Neural progenitor cell (in vitro differentiated cells): ENCODE measurements at regions not wholly inside any gene's neighbourhood (a gene's known extent, or its start where the extent isn't known, plus 50 kb on each side); places are given as distances from the start of the nearest gene placed in this dataset.

Experiments used
- DNase-seq: peaks from one replicate; pipeline ENCODE4 v3.0.0-alpha.2; 2016; ENCODE audit warnings: low spot score
- H2AFZ ChIP-seq: fragments of 200-600 bp; sonication (generic); replicated peaks from 2 replicates; pipeline ENCODE4 v1.6.1; 2016; ENCODE audit warnings: antibody characterized with exemption
- H3F3A ChIP-seq: fragments of 200-600 bp; sonication (generic); 2 replicates; pipeline ENCODE4 v1.6.1; 2016; ENCODE audit warnings: antibody characterized with exemption, low read depth
- H3K27ac ChIP-seq: fragments of 200-600 bp; sonication (generic); 2 replicates; pipeline ENCODE4 v1.5.1; 2016; ENCODE audit warnings: mild to moderate bottlenecking
- H3K27me3 ChIP-seq: fragments of 200-600 bp; sonication (generic); 2 replicates; pipeline ENCODE4 v1.6.1; 2016; ENCODE audit warnings: mild to moderate bottlenecking, moderate library complexity
- H3K36me3 ChIP-seq: fragments of 200-600 bp; sonication (generic); 2 replicates; pipeline ENCODE4 v1.5.1; 2016
- H3K4me1 ChIP-seq: fragments of 200-600 bp; sonication (generic); 2 replicates; pipeline ENCODE4 v1.6.1; 2016; ENCODE audit warnings: mixed run types
- H3K4me2 ChIP-seq: fragments of 200-600 bp; sonication (generic); 2 replicates; pipeline ENCODE4 v1.6.1; 2016
- H3K4me3 ChIP-seq: fragments of 200-600 bp; sonication (generic); 2 replicates; pipeline ENCODE4 v1.5.1; 2016
- H3K79me2 ChIP-seq: fragments of 200-600 bp; sonication (generic); 2 replicates; pipeline ENCODE4 v1.6.1; 2016; ENCODE audit warnings: low read depth
- H3K9ac ChIP-seq: fragments of 200-600 bp; sonication (generic); 2 replicates; pipeline ENCODE4 v1.6.1; 2016
- H3K9me3 ChIP-seq: fragments of 200-600 bp; sonication (generic); 2 replicates; pipeline ENCODE4 v1.5.1; 2016; ENCODE audit warnings: low read depth
- H4K20me1 ChIP-seq: fragments of 200-600 bp; sonication (generic); 2 replicates; pipeline ENCODE4 v1.6.1; 2016; ENCODE audit warnings: low read depth
- H3K27ac Mint-ChIP-seq: 3 replicates; pipeline ENCODE4 v1.8.0; 2021; ENCODE audit warnings: mixed read lengths
- H3K27me3 Mint-ChIP-seq: 2 replicates; pipeline ENCODE4 v1.8.0; 2022; ENCODE audit warnings: low read depth, mild to moderate bottlenecking, inconsistent platforms, moderate library complexity, mixed read lengths; ENCODE audit not compliant: insufficient read depth
- H3K36me3 Mint-ChIP-seq: 3 replicates; pipeline ENCODE4 v1.8.0; 2021; ENCODE audit warnings: mixed read lengths
- H3K4me1 Mint-ChIP-seq: 3 replicates; pipeline ENCODE4 v1.8.0; 2021; ENCODE audit warnings: mixed read lengths
- H3K4me3 Mint-ChIP-seq: 3 replicates; pipeline ENCODE4 v1.8.0; 2021; ENCODE audit warnings: mild to moderate bottlenecking, moderate library complexity, mixed read lengths
- H3K9me3 Mint-ChIP-seq: 3 replicates; pipeline ENCODE4 v1.8.0; 2020; ENCODE audit warnings: mixed read lengths
- EZH2 ChIP-seq: fragments of 200-600 bp; sonication (generic); IDR thresholded peaks from 2 replicates; pipeline ENCODE4 v1.6.1; 2017; ENCODE audit warnings: antibody characterized with exemption, mild to moderate bottlenecking, moderate library complexity
- EZH2phosphoT487 ChIP-seq: fragments of 200-600 bp; sonication (generic); IDR thresholded peaks from 2 replicates; pipeline ENCODE4 v1.6.1; 2017; ENCODE audit warnings: antibody characterized with exemption
- TF ChIP-seq, protein P1 (sequence below): fragments of 200-600 bp; sonication (generic); IDR thresholded peaks from 2 replicates; pipeline ENCODE4 v1.5.1; 2017; ENCODE audit warnings: antibody characterized with exemption, mild to moderate bottlenecking

DNA sequence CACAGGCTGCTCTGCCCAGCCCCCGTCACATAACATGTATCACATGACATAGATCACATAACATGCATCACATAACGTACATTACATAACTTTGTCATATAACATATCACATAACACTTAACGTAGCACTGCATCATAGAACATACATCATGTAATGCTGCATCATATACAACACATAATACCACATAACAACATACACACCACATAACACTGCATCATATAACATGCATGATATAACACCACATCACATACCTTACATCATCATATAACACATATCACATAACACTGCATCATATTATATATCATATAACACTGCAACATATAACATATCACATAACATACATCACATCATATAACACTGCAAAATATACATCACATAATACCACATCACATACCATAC is 83.8 kb downstream of the AXIN2 start:
- H3K27me3 ChIP-seq: no peaks in the 10 kb centered on the region
- no peak for DNase-seq
- no peaks in the 10 kb centered on the region for H4K20me1 ChIP-seq
- Mint-ChIP-seq H3K4me1 (peaks cover 4% of the 10 kb centered on the region), H3K27ac (no peak overlapping the region), H3K27me3 (peaks cover 8% of the 10 kb centered on the region), H3K9me3 (peaks cover 19% of the 10 kb centered on the region), H3K36me3 (no peaks in the 10 kb centered on the region), H3K4me3 (no peak overlapping the region)
- no peak overlapping the region for H3K9ac ChIP-seq
- no peaks in the 10 kb centered on the region for H3K36me3 ChIP-seq
- TF ChIP-seq EZH2phosphoT487: no peak
- TF ChIP-seq, protein P1, sequence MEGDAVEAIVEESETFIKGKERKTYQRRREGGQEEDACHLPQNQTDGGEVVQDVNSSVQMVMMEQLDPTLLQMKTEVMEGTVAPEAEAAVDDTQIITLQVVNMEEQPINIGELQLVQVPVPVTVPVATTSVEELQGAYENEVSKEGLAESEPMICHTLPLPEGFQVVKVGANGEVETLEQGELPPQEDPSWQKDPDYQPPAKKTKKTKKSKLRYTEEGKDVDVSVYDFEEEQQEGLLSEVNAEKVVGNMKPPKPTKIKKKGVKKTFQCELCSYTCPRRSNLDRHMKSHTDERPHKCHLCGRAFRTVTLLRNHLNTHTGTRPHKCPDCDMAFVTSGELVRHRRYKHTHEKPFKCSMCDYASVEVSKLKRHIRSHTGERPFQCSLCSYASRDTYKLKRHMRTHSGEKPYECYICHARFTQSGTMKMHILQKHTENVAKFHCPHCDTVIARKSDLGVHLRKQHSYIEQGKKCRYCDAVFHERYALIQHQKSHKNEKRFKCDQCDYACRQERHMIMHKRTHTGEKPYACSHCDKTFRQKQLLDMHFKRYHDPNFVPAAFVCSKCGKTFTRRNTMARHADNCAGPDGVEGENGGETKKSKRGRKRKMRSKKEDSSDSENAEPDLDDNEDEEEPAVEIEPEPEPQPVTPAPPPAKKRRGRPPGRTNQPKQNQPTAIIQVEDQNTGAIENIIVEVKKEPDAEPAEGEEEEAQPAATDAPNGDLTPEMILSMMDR: no peak
- TF ChIP-seq EZH2: no peak
- no peaks in the 10 kb centered on the region for H3K79me2 ChIP-seq
- H3K4me2 ChIP-seq: no peak overlapping the region
- H3F3A ChIP-seq: no peaks in the 10 kb centered on the region
- no peak overlapping the region for H3K4me3 ChIP-seq
- no peak overlapping the region for H3K27ac ChIP-seq
- no peaks in the 10 kb centered on the region for H3K9me3 ChIP-seq
- no peaks in the 10 kb centered on the region for H3K4me1 ChIP-seq
- no peak overlapping the region for H2AFZ ChIP-seq

DNA sequence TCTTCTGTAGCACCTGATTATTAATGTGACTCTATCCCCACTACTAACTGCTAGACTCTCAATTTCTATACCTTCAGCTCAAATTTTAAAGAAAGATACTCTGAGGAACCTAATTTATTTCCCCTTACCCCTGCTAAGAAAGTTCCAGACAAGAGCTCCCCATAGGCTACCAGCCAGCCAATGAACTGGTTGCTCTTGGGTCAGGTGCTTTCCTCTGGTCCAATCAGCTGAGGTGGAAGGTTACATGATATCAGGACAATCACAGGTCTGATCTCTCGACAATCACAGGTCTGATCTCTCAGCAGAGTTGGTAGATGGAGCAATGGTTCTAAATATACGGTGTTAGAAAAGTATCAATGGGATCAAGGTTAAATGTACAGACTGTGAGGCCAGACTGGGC is 86.8 kb downstream of the AXIN2 start:
- no peak overlapping the region for H3K27ac ChIP-seq
- Mint-ChIP-seq H3K4me3 (no peak overlapping the region), H3K27ac (no peak overlapping the region), H3K27me3 (peaks cover 8% of the 10 kb centered on the region), H3K36me3 (no peaks in the 10 kb centered on the region), H3K4me1 (peaks cover 20% of the 10 kb centered on the region), H3K9me3 (peaks cover 2% of the 10 kb centered on the region)
- H3K79me2 ChIP-seq: no peaks in the 10 kb centered on the region
- no peaks in the 10 kb centered on the region for H3K9me3 ChIP-seq
- H3K4me3 ChIP-seq: no peak overlapping the region
- H3K4me2 ChIP-seq: no peak overlapping the region
- no peak overlapping the region for H3K9ac ChIP-seq
- no peaks in the 10 kb centered on the region for H4K20me1 ChIP-seq
- H3K36me3 ChIP-seq: no peaks in the 10 kb centered on the region
- H3K27me3 ChIP-seq: no peaks in the 10 kb centered on the region
- no peaks in the 10 kb centered on the region for H3F3A ChIP-seq
- peaks cover 9% of the 10 kb centered on the region for H3K4me1 ChIP-seq
- no peak for DNase-seq
- no peak for TF ChIP-seq EZH2
- TF ChIP-seq, protein P1: no peak
- no peak for TF ChIP-seq EZH2phosphoT487
- no peak overlapping the region for H2AFZ ChIP-seq

DNA sequence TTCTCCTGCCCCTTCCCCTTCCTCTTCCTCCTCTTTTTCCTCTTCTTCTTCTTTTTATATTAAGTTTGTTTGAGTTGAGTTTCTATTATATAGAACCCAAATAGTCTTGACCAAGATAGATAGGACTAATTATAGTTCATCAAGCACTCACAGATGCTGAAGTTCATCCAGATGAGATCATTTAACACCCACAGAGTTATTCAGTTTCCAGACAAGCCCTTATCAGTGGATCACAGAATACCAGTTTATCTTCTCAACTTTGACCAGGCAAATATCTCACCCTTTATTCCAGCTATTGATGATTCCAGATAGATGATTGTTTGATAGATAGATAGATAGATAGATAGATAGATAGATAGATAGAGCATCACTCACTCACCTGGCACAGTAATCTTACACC is 87.5 kb downstream of the AXIN2 start:
- Mint-ChIP-seq H3K4me3 (no peak overlapping the region), H3K9me3 (peaks cover 4% of the 10 kb centered on the region), H3K27me3 (peaks cover 8% of the 10 kb centered on the region), H3K4me1 (peaks cover 22% of the 10 kb centered on the region), H3K36me3 (no peaks in the 10 kb centered on the region), H3K27ac (no peak overlapping the region)
- Histone ChIP-seq H2AFZ (no peak overlapping the region), H3K27me3 (no peaks in the 10 kb centered on the region), H3K36me3 (no peaks in the 10 kb centered on the region), H3F3A (no peaks in the 10 kb centered on the region), H4K20me1 (no peaks in the 10 kb centered on the region), H3K9ac (no peak overlapping the region), H3K27ac (no peak overlapping the region), H3K4me2 (no peak overlapping the region), H3K79me2 (no peaks in the 10 kb centered on the region), H3K9me3 (no peaks in the 10 kb centered on the region), H3K4me3 (no peak overlapping the region), H3K4me1 (peaks cover 9% of the 10 kb centered on the region)
- DNase-seq: no peak
- TF ChIP-seq EZH2: no peak
- TF ChIP-seq, protein P1: no peak
- TF ChIP-seq EZH2phosphoT487: no peak

DNA sequence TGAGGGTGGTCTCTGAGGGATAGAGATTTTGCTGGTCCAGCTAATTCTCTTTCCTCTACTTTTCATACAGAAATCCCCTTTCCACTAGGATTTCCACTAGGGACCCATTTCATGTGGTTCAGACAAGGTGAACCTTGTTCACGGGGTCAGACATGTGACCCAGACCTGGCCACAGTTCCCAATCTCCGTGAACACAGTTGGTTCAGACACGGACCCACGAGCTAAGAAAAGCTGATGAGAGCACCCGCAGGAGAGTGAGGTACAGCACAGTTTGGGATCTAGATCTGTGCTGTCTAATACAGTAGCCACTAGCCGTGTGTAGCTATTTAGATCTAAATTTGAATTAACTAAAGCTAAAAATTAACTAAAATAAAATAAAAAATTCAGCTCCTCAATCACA is 88.1 kb downstream of the AXIN2 start:
- peaks cover 9% of the 10 kb centered on the region for H3K27me3 Mint-ChIP-seq
- H3K27ac ChIP-seq: no peak overlapping the region
- H3K9me3 ChIP-seq: no peaks in the 10 kb centered on the region
- H4K20me1 ChIP-seq: no peaks in the 10 kb centered on the region
- DNase-seq: no peak
- no peaks in the 10 kb centered on the region for H3F3A ChIP-seq
- no peaks in the 10 kb centered on the region for H3K27me3 ChIP-seq
- H2AFZ ChIP-seq: no peak overlapping the region
- peaks cover 9% of the 10 kb centered on the region for H3K4me1 ChIP-seq
- no peaks in the 10 kb centered on the region for H3K36me3 Mint-ChIP-seq
- TF ChIP-seq EZH2: no peak
- no peak for TF ChIP-seq EZH2phosphoT487
- TF ChIP-seq, protein P1: no peak
- H3K4me3 ChIP-seq: no peak overlapping the region
- peaks cover 4% of the 10 kb centered on the region for H3K9me3 Mint-ChIP-seq
- H3K27ac Mint-ChIP-seq: no peak overlapping the region
- no peak overlapping the region for H3K9ac ChIP-seq
- H3K36me3 ChIP-seq: no peaks in the 10 kb centered on the region
- no peak overlapping the region for H3K4me2 ChIP-seq
- no peak overlapping the region for H3K4me3 Mint-ChIP-seq
- no peaks in the 10 kb centered on the region for H3K79me2 ChIP-seq
- H3K4me1 Mint-ChIP-seq: peaks cover 22% of the 10 kb centered on the region
